ENCODE measurements at regions not wholly inside any gene's neighbourhood (a gene's known extent, or its start where the extent isn't known, plus 50 kb on each side); places are given as distances from the start of the nearest gene placed in this dataset.

DNA sequence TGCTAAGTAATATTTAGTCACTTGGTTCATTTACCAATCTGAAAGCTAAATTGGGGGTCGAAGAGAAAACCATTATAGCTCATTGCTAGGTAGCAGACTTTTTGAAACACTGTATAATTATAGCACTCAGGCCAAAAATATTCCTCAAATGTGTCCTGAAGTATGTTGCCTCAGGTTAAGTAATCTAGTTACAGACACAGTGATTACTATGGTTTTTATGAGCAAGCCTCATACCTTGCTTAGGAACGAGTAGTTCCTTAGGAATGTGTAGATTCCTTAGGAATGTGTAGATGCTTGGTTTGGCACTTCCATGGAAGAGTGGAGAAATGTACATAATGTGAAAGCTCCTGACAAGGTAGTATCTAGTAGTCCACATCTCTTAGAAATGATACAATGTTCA, 387.5 kb downstream of the LMO7 start:
- H3K4me3 ChIP-seq (ENCODE audit: low read depth, low read length): no peak overlapping the region
- DNase-seq (ENCODE audit: low read depth): no peak
- TF ChIP-seq, protein P1, sequence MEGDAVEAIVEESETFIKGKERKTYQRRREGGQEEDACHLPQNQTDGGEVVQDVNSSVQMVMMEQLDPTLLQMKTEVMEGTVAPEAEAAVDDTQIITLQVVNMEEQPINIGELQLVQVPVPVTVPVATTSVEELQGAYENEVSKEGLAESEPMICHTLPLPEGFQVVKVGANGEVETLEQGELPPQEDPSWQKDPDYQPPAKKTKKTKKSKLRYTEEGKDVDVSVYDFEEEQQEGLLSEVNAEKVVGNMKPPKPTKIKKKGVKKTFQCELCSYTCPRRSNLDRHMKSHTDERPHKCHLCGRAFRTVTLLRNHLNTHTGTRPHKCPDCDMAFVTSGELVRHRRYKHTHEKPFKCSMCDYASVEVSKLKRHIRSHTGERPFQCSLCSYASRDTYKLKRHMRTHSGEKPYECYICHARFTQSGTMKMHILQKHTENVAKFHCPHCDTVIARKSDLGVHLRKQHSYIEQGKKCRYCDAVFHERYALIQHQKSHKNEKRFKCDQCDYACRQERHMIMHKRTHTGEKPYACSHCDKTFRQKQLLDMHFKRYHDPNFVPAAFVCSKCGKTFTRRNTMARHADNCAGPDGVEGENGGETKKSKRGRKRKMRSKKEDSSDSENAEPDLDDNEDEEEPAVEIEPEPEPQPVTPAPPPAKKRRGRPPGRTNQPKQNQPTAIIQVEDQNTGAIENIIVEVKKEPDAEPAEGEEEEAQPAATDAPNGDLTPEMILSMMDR (IDR thresholded peaks at IDR 0.05; ENCODE audit: insufficient read depth, low read depth, low read length, missing control alignments): no peak

DNA sequence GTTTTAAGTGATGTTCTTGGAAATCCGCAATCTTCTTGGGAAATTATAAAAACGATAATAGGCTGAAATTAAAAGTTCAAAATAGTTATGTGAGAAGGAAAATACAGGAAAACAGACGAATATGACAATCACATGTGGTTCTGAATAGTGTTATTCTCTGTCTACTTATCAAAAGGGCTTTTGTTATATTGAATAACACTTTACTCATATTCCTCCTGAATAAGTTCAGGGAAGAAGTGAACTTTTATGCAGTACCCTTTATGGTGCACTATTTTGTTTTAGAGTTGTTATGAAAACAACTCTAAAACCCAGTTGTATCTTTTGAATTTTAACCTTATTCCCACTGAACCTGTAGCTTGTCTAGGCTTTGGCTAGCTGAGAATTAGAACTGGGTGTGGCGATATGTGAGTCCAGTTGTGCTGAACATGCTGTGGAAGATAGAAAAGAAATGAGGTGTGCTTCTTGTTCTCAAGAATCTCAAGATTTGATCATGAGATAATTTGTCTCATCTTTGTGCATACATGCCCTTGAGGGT, 384.4 kb downstream of the LMO7 start:
- TF ChIP-seq, protein P1 (IDR thresholded peaks at IDR 0.05; ENCODE audit: insufficient read depth, low read depth, low read length, missing control alignments): no peak
- no peak for DNase-seq (ENCODE audit: low read depth)
- no peak overlapping the region for H3K4me3 ChIP-seq (ENCODE audit: low read depth, low read length)

DNA sequence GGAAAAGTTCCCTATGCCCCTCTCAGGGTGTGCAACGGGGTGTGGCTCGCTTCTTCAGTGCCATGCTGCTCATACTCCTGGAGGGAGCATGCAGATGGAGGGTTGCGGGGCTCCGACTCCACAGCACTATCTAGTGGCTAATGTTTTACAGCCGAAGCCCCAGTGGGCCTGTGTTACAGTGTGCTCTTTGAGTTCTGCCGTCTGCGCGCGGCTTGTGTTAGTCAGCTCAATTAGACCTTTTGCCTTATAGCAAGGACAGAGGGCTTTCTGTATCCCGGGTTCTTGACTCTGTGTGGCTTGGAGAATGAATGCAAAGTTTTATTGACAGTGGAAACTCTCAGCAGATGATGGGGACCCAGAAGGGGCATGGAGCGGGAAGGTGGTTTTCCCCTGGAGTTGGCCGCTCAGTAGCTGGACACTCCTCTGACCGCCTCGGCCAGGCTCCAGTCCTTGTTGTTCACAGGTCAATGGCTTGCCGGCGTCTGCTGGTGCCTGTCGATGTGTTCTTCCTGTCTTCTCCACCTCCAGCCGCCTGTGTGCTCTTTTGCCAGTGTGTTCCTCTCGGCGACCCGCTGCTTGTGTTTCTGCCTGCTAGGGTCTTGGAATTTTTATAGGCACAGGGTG, 383.4 kb downstream of the LMO7 start:
- DNase-seq (ENCODE audit: low read depth): peak; percentile 9
- TF ChIP-seq, protein P1 (IDR thresholded peaks at IDR 0.05; ENCODE audit: insufficient read depth, low read depth, low read length, missing control alignments): no peak
- H3K4me3 ChIP-seq (ENCODE audit: low read depth, low read length): no peak overlapping the region

DNA sequence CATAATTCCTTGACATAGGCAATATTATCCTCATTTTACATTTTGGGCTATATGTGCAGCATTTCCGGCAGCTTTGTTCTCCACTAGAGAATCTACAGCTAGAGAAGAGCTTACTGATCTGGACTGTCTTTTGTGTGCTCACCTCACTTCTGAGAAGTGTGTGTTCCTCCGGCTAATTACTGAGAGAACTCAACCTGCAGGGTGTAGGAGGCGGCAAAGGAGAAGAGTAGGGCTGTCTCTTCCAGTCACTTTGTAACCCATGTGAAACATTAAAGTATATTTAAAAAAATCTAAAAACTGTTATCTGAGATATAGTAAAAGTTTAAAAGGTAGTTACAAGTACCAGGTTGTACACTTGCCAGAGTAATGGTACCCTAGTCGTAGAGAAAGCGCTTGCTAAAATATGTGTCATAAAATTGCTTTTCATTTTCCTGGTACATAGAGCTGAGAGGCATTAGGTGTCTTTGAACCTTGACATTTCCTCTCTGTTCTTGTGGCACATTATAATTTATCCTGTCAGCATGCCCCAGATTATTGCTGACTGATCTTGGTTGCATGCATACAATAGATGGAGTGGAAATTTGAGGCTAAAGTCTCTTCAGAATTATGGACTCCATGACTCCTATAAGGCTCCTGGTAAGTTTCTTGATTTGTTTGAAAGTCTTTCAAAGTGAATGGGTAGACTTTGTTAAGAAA, 381.9 kb downstream of the LMO7 start:
- TF ChIP-seq, protein P1 (IDR thresholded peaks at IDR 0.05; ENCODE audit: insufficient read depth, low read depth, low read length, missing control alignments): no peak
- no peak overlapping the region for H3K4me3 ChIP-seq (ENCODE audit: low read depth, low read length)
- DNase-seq (ENCODE audit: low read depth): no peak

DNA sequence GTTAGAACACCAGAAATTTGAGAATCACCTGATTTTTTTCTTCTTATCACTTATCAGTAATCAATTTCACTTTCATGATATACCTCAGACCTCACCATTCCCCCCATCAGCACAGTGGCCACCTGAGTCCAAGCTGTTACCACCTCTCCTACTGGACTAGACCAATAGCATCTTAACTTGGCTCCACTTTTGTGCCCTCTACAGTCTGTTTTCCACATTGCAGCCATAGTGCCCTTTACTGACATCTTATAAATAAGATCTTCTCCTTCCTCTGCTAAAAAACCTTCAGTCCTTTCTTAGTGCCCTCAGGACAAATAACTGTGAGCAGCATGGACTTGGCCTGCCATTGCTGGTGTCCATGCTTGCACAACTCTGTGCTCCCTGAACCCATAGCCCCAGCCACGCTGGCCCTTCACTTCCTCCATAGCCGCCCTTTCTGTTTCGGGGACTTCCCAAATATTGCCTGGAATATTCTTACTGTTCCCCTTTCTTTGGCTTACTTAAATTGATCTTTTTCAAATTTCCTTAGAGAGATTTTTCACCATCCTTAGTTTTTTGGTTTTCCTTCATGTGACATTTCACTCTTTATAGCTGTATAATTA, 380.8 kb downstream of the LMO7 start:
- DNase-seq (ENCODE audit: low read depth): peak; percentile 52
- no peak overlapping the region for H3K4me3 ChIP-seq (ENCODE audit: low read depth, low read length)
- TF ChIP-seq, protein P1 (IDR thresholded peaks at IDR 0.05; ENCODE audit: insufficient read depth, low read depth, low read length, missing control alignments): peak; percentile 58

DNA sequence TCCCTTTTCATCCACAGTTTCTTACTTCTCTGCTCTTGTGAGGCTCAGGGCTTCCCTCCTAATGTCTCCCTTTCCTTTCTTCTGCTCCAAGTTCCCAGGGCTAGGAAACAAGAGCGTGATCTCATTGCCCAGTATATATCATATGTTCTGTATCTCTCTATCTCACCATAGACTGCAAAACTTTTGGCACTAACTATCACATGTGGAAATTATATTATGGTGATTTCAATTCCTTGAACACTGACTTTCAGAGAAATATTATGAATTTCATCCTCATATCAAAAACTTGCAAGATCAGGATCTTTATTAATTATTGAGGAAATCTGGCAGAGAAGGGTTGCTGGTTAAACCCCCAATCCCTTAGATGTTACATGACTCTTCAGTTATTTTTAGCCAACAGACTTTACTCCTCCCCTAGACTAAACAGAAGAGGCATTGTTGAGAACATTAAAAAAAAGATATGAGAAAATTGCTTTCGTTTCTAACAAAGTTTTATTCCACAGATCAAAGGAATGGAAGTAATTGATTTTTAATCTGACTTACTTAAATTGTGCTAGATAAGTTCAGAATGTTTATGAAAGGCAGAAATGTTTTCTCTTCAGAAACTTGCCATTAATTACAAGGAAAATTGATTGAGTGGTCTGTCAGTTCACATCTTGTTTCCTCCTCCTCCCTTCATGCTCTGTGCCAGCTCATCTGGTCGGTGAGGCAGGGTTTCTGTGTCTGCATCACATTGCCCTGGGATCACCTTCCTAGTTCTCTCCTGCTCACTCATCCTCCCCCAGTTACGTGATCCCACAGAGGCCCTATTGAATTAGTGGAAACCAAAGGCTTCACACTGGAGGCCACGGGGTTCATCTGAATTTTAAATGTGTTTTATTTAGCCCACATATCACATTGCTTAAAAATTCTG, 378.5 kb downstream of the LMO7 start:
- no peak overlapping the region for H3K4me3 ChIP-seq (ENCODE audit: low read depth, low read length)
- no peak for DNase-seq (ENCODE audit: low read depth)
- TF ChIP-seq, protein P1 (IDR thresholded peaks at IDR 0.05; ENCODE audit: insufficient read depth, low read depth, low read length, missing control alignments): no peak

All from GM12865 (cell line).